ENCODE measurements at regions not wholly inside any gene's neighbourhood (a gene's known extent, or its start where the extent isn't known, plus 50 kb on each side); places are given as distances from the start of the nearest gene placed in this dataset.
"Not testable (repeated sequence)": the region's sequence is repeated elsewhere in the genome, so short reads cannot be mapped to it uniquely, and the experiment has no call there.

- H2AFZ ChIP-seq (ENCODE audit: low read length); H3K27ac ChIP-seq (ENCODE audit: low read length); H3K9me2 ChIP-seq (replicated peaks; ENCODE audit: low read length); BruUV-seq (replicated peaks); intact Hi-C loops (cut with micrococcal nuclease); H3K9ac ChIP-seq (ENCODE audit: low read length); H3K4me3 ChIP-seq (ENCODE audit: low read length); H3K36me3 ChIP-seq (ENCODE audit: low read depth, low read length); DNase-seq; CTCF ChIA-PET; H3K9me3 ChIP-seq (ENCODE audit: low read length); H3F3A ChIP-seq (ENCODE audit: low read length, unreplicated experiment); H3K4me2 ChIP-seq (ENCODE audit: low read length); H3K4me1 ChIP-seq (ENCODE audit: insufficient read depth, low read length); POLR2A ChIA-PET (ENCODE audit: unreplicated experiment); ATAC-seq; H3K27me3 ChIP-seq (ENCODE audit: low read length); H3K79me2 ChIP-seq (ENCODE audit: low read length); H4K20me1 ChIP-seq (ENCODE audit: low read length): not testable (repeated sequence)
These were observed 2824.5 kb downstream of the RPIA start for GRCh38 chr2:91515966-91516365.

- H4K20me1 ChIP-seq (ENCODE audit: low read length); POLR2A ChIA-PET (ENCODE audit: unreplicated experiment); H3K4me3 ChIP-seq (ENCODE audit: low read length); H3K9me3 ChIP-seq (ENCODE audit: low read length); H3K79me2 ChIP-seq (ENCODE audit: low read length); DNase-seq; H3K27me3 ChIP-seq (ENCODE audit: low read length); H3K9ac ChIP-seq (ENCODE audit: low read length); H3K4me1 ChIP-seq (ENCODE audit: insufficient read depth, low read length); intact Hi-C loops (cut with micrococcal nuclease); H3F3A ChIP-seq (ENCODE audit: low read length, unreplicated experiment); BruUV-seq (replicated peaks); H3K36me3 ChIP-seq (ENCODE audit: low read depth, low read length); CTCF ChIA-PET; H3K27ac ChIP-seq (ENCODE audit: low read length); ATAC-seq; H3K4me2 ChIP-seq (ENCODE audit: low read length); H3K9me2 ChIP-seq (replicated peaks; ENCODE audit: low read length); H2AFZ ChIP-seq (ENCODE audit: low read length): not testable (repeated sequence)
These were observed 2825.2 kb downstream of the RPIA start for GRCh38 chr2:91516669-91517068.

- H3K4me3 ChIP-seq (ENCODE audit: low read length); ATAC-seq; BruUV-seq (replicated peaks); H3K9me3 ChIP-seq (ENCODE audit: low read length); CTCF ChIA-PET; intact Hi-C loops (cut with micrococcal nuclease); POLR2A ChIA-PET (ENCODE audit: unreplicated experiment); H4K20me1 ChIP-seq (ENCODE audit: low read length); H2AFZ ChIP-seq (ENCODE audit: low read length); H3K9me2 ChIP-seq (replicated peaks; ENCODE audit: low read length); H3K79me2 ChIP-seq (ENCODE audit: low read length); H3K36me3 ChIP-seq (ENCODE audit: low read depth, low read length); H3K27ac ChIP-seq (ENCODE audit: low read length); H3F3A ChIP-seq (ENCODE audit: low read length, unreplicated experiment); H3K4me2 ChIP-seq (ENCODE audit: low read length); H3K4me1 ChIP-seq (ENCODE audit: insufficient read depth, low read length); DNase-seq; H3K9ac ChIP-seq (ENCODE audit: low read length); H3K27me3 ChIP-seq (ENCODE audit: low read length): not testable (repeated sequence)
These were observed 2826.4 kb downstream of the RPIA start for GRCh38 chr2:91517846-91518245.

- H3K9ac ChIP-seq (ENCODE audit: low read length); H3K27ac ChIP-seq (ENCODE audit: low read length); H3K9me2 ChIP-seq (replicated peaks; ENCODE audit: low read length); H3K4me2 ChIP-seq (ENCODE audit: low read length); H3K27me3 ChIP-seq (ENCODE audit: low read length); H3K79me2 ChIP-seq (ENCODE audit: low read length); H3K9me3 ChIP-seq (ENCODE audit: low read length); H3K4me3 ChIP-seq (ENCODE audit: low read length); POLR2A ChIA-PET (ENCODE audit: unreplicated experiment); DNase-seq; BruUV-seq (replicated peaks); H2AFZ ChIP-seq (ENCODE audit: low read length); H4K20me1 ChIP-seq (ENCODE audit: low read length); H3K4me1 ChIP-seq (ENCODE audit: insufficient read depth, low read length); CTCF ChIA-PET; intact Hi-C loops (cut with micrococcal nuclease); H3F3A ChIP-seq (ENCODE audit: low read length, unreplicated experiment); H3K36me3 ChIP-seq (ENCODE audit: low read depth, low read length); ATAC-seq: not testable (repeated sequence)
These were observed 2827.0 kb downstream of the RPIA start for GRCh38 chr2:91518361-91518981.

- POLR2A ChIA-PET (ENCODE audit: unreplicated experiment); CTCF ChIA-PET: not testable (repeated sequence)
These were observed 2827.9 kb downstream of the RPIA start for GRCh38 chr2:91519359-91519758.

GRCh38 chr2:91519914-91520313, 2828.4 kb downstream of the RPIA start:
- H3K9ac ChIP-seq (ENCODE audit: low read length); BruUV-seq (replicated peaks); CTCF ChIA-PET; POLR2A ChIA-PET (ENCODE audit: unreplicated experiment); ATAC-seq; H3K4me3 ChIP-seq (ENCODE audit: low read length); intact Hi-C loops (cut with micrococcal nuclease); H4K20me1 ChIP-seq (ENCODE audit: low read length); H3K79me2 ChIP-seq (ENCODE audit: low read length); H3F3A ChIP-seq (ENCODE audit: low read length, unreplicated experiment); H3K36me3 ChIP-seq (ENCODE audit: low read depth, low read length); H3K9me3 ChIP-seq (ENCODE audit: low read length); H3K4me2 ChIP-seq (ENCODE audit: low read length); H3K27ac ChIP-seq (ENCODE audit: low read length); H3K27me3 ChIP-seq (ENCODE audit: low read length); H3K9me2 ChIP-seq (replicated peaks; ENCODE audit: low read length); DNase-seq; H2AFZ ChIP-seq (ENCODE audit: low read length); H3K4me1 ChIP-seq (ENCODE audit: insufficient read depth, low read length): not testable (repeated sequence)

More at GRCh38 chr2:91519359-91519758, 2827.9 kb downstream of the RPIA start:
- H2AFZ ChIP-seq (ENCODE audit: low read length); H3F3A ChIP-seq (ENCODE audit: low read length, unreplicated experiment); H3K27me3 ChIP-seq (ENCODE audit: low read length); intact Hi-C loops (cut with micrococcal nuclease); H3K27ac ChIP-seq (ENCODE audit: low read length); H4K20me1 ChIP-seq (ENCODE audit: low read length); H3K36me3 ChIP-seq (ENCODE audit: low read depth, low read length); H3K9ac ChIP-seq (ENCODE audit: low read length); BruUV-seq (replicated peaks); H3K79me2 ChIP-seq (ENCODE audit: low read length); H3K9me3 ChIP-seq (ENCODE audit: low read length); DNase-seq; H3K4me1 ChIP-seq (ENCODE audit: insufficient read depth, low read length); H3K4me2 ChIP-seq (ENCODE audit: low read length); H3K4me3 ChIP-seq (ENCODE audit: low read length); H3K9me2 ChIP-seq (replicated peaks; ENCODE audit: low read length); ATAC-seq: not testable (repeated sequence)

GRCh38 chr2:91520523-91520922, 2829.1 kb downstream of the RPIA start:
- H3K36me3 ChIP-seq (ENCODE audit: low read depth, low read length); H3K27me3 ChIP-seq (ENCODE audit: low read length); H3K27ac ChIP-seq (ENCODE audit: low read length); H2AFZ ChIP-seq (ENCODE audit: low read length); H4K20me1 ChIP-seq (ENCODE audit: low read length); CTCF ChIA-PET; H3K4me2 ChIP-seq (ENCODE audit: low read length); POLR2A ChIA-PET (ENCODE audit: unreplicated experiment); BruUV-seq (replicated peaks); H3K4me3 ChIP-seq (ENCODE audit: low read length); H3K9ac ChIP-seq (ENCODE audit: low read length); DNase-seq; H3K9me3 ChIP-seq (ENCODE audit: low read length); ATAC-seq; H3F3A ChIP-seq (ENCODE audit: low read length, unreplicated experiment); H3K4me1 ChIP-seq (ENCODE audit: insufficient read depth, low read length); H3K79me2 ChIP-seq (ENCODE audit: low read length); H3K9me2 ChIP-seq (replicated peaks; ENCODE audit: low read length); intact Hi-C loops (cut with micrococcal nuclease): not testable (repeated sequence)
